GM12878 (cell line): ENCODE measurements at regions not wholly inside any gene's neighbourhood (a gene's known extent, or its start where the extent isn't known, plus 50 kb on each side); places are given as distances from the start of the nearest gene placed in this dataset.

ENCODE experiments used
- ATAC-seq: fragments of 200-7000 bp; cut with Tn5 transposase; 3 replicates; pipeline ENCODE4 v1.9.1; 2020; ENCODE audit warnings: mild to moderate bottlenecking, moderate library complexity
- BruUV-seq: library from RNA; stranded (reverse); fragments of 400-500 nt; replicated peaks from 2 replicates; lab custom pipeline; 2021; lab: Mats Ljungman, UMichigan
- CTCF ChIA-PET: fragments of 300-600 bp; sonication (Branson Sonifier 250); formaldehyde crosslinking; extraction: SDS; loops from one replicate; lab custom pipeline; 2021; ENCODE audit warnings: inconsistent platforms; lab: Yijun Ruan, JAX
- POLR2A ChIA-PET: fragments of 350-600 bp; formaldehyde crosslinking; extraction: SDS; loops from one replicate; lab custom pipeline; 2021; ENCODE audit warnings: inconsistent platforms; lab: Charles Lee
- RAD21 ChIA-PET: fragments of 300-600 bp; sonication (Branson Sonifier 250); formaldehyde crosslinking; loops from one replicate; lab custom pipeline; 2023; ENCODE audit warnings: antibody characterized with exemption; ENCODE audit not compliant: unreplicated experiment; lab: Charles Lee
- SMC1A ChIA-PET: fragments of 300-600 bp; sonication (Branson Sonifier 250); formaldehyde crosslinking; loops from one replicate; lab custom pipeline; 2023; ENCODE audit not compliant: unreplicated experiment, uncharacterized antibody; lab: Charles Lee
- DNase-seq: peaks from one replicate; pipeline ENCODE4 v3.0.0-alpha.2; 2011; ENCODE audit warnings: low read depth, low spot score
- FAIRE-seq: peaks from 3 replicates; lab custom pipeline; 2011; peaks lifted over from hg19 to GRCh38; lab: Jason Lieb, UNC
- H2AFZ ChIP-seq: 2 replicates; pipeline ENCODE4 v1.6.0; 2011; ENCODE audit warnings: low read depth, low read length, control low read depth; ENCODE audit not compliant: control insufficient read depth
- H3K27ac ChIP-seq: 2 replicates; pipeline ENCODE4 v1.5.1; 2011; ENCODE audit warnings: control low read depth; ENCODE audit not compliant: control insufficient read depth, insufficient read depth
- H3K27me3 ChIP-seq, 2 experiments: replicated peaks in 1 of 2; 2 replicates each; pipeline versions ENCODE4 v1.6.0 to v1.6.1; 2011; ENCODE audit warnings: low read length in 1 of 2; ENCODE audit not compliant: control insufficient read depth in 2 of 2, insufficient read depth in 2 of 2
- H3K36me3 ChIP-seq, 2 experiments: 2 replicates each; pipeline ENCODE4 v1.5.1; 2011; ENCODE audit warnings: low read length in 1 of 2; ENCODE audit not compliant: control insufficient read depth in 2 of 2, insufficient read depth in 2 of 2
- H3K4me1 ChIP-seq: 2 replicates; pipeline ENCODE4 v1.6.1; 2011; ENCODE audit warnings: mild to moderate bottlenecking, low read length, moderate library complexity, mixed read lengths; ENCODE audit not compliant: control insufficient read depth, insufficient read depth
- H3K4me2 ChIP-seq: 2 replicates; pipeline ENCODE4 v1.6.0; 2011; ENCODE audit warnings: control low read depth; ENCODE audit not compliant: control insufficient read depth, insufficient read depth
- H3K4me3 ChIP-seq: fragments of 200-600 bp; sonication (generic); 2 replicates; pipeline ENCODE4 v1.5.1; 2016
- H3K79me2 ChIP-seq: 2 replicates; pipeline ENCODE4 v1.6.0; 2011; ENCODE audit warnings: low read length; ENCODE audit not compliant: control insufficient read depth, insufficient read depth
- H3K9ac ChIP-seq: 2 replicates; pipeline ENCODE4 v1.8.0; 2011; ENCODE audit warnings: low read length, control low read depth, mixed read lengths; ENCODE audit not compliant: control insufficient read depth, insufficient read depth
- H3K9me3 ChIP-seq: replicated peaks from 3 replicates; pipeline ENCODE4 v1.5.1; 2011; ENCODE audit warnings: mild to moderate bottlenecking, low read length; ENCODE audit not compliant: control insufficient read depth, insufficient read depth
- H4K20me1 ChIP-seq: 2 replicates; pipeline ENCODE4 v1.6.0; 2011; ENCODE audit not compliant: control insufficient read depth, insufficient read depth
- CBX3 ChIP-seq: fragments of 200-600 bp; sonication (generic); IDR thresholded peaks from 2 replicates; pipeline ENCODE4 v1.6.1; 2016; ENCODE audit warnings: low read depth, borderline replicate concordance
- CHD1 ChIP-seq: IDR thresholded peaks from 2 replicates; pipeline ENCODE4 v1.6.1; 2012; ENCODE audit warnings: low read depth, low read length, improper control_type of control experiment
- CTCF ChIP-seq, 3 experiments: IDR thresholded peaks in 2 of 3; conservative IDR thresholded peaks in 1 of 3; 2 replicates each; pipeline ENCODE4 v1.5.1; 2011; ENCODE audit warnings: low read depth in 3 of 3, low read length in 3 of 3, mild to moderate bottlenecking in 3 of 3, control low read depth in 2 of 3, moderate library complexity in 2 of 3, inconsistent platforms in 1 of 3, mixed read lengths in 1 of 3; ENCODE audit not compliant: control insufficient read depth in 2 of 3, insufficient read depth in 1 of 3; ENCODE audit errors: extremely low read depth in 1 of 3
- GABPA ChIP-seq: IDR thresholded peaks from 2 replicates; pipeline ENCODE4 v1.6.1; 2014; ENCODE audit warnings: antibody characterized with exemption, low read depth, mild to moderate bottlenecking, inconsistent platforms
- IRF3 ChIP-seq: fragments of 450-650 bp; IDR thresholded peaks from 2 replicates; pipeline ENCODE4 v1.6.1; 2014; ENCODE audit warnings: mild to moderate bottlenecking
- IRF5 ChIP-seq: fragments of 450-650 bp; IDR thresholded peaks from 2 replicates; pipeline ENCODE4 v1.6.1; 2017; ENCODE audit warnings: borderline replicate concordance
- MYB ChIP-seq: fragments of 150-350 bp; IDR thresholded peaks from 2 replicates; pipeline ENCODE4 v1.6.1; 2014; ENCODE audit warnings: mild to moderate bottlenecking, low read depth, low read length, borderline replicate concordance
- SMARCA5 ChIP-seq: fragments of 450-650 bp; IDR thresholded peaks from 2 replicates; pipeline ENCODE4 v1.6.1; 2017; ENCODE audit warnings: mild to moderate bottlenecking
- SMC3 ChIP-seq: IDR thresholded peaks from 2 replicates; pipeline ENCODE4 v1.6.1; 2011; ENCODE audit warnings: low read length, improper control_type of control experiment, borderline replicate concordance
- SREBF1 ChIP-seq: IDR thresholded peaks from 2 replicates; pipeline ENCODE4 v1.6.1; 2012; ENCODE audit warnings: mild to moderate bottlenecking, low read length
- ZNF622 ChIP-seq: fragments of 450-650 bp; IDR thresholded peaks from 2 replicates; pipeline ENCODE4 v1.6.1; 2017; ENCODE audit warnings: mild to moderate bottlenecking, inconsistent platforms
- WGBS: methylation state at CpG from one replicate; pipeline ENCODE4 v1.1.6; 2016; ENCODE audit warnings: low lambda C conversion rate; ENCODE audit not compliant: insufficient replicate concordance, insufficient coverage; ENCODE audit errors: missing lambda C conversion rate; 5-methylcytosine and 5-hydroxymethylcytosine counted together
- in situ Hi-C: fragments of 300-500 bp; cut with MboI; formaldehyde crosslinking; loops from 9 replicates; pipeline ENCODE4 v1.14.3; 2018; ENCODE audit warnings: mixed read lengths
- intact Hi-C: fragments of 100-400 bp; cut with micrococcal nuclease; formaldehyde crosslinking; loops from one replicate; pipeline ENCODE4 v1.14.2; 2022; ENCODE audit not compliant: unreplicated experiment

GRCh38 chr10:93254180-93254853, 180.6 kb downstream of the CYP26A1 start (continued):
- TF ChIP-seq SMC3 (no peak), IRF3 (no peak), CHD1 (no peak), MYB (no peak), CTCF (IDR thresholded peaks at IDR 0.05 in 2 of 3, conservative IDR thresholded peaks at IDR 0.05 in 1 of 3; ENCODE audit: control insufficient read depth in 2 of 3, extremely low read depth in 1 of 3, insufficient read depth in 1 of 3, low read depth in 3 of 3, low read length in 3 of 3) (no peak), CBX3 (no peak)

- Histone ChIP-seq H3K9ac (no peak overlapping the region), H3K4me2 (no peak overlapping the region), H3K4me3 (no peak overlapping the region), H3K36me3 (no peaks in the 10 kb centered on the region), H2AFZ (no peak overlapping the region), H3K4me1 (no peaks in the 10 kb centered on the region), H3K27me3 (peaks cover 0 to 2% of the 10 kb centered on the region in 2 experiments; a peak in 1 of 4 replicates), H3K27ac (no peak overlapping the region), H3K79me2 (no peaks in the 10 kb centered on the region), H3K9me3 (no peaks in the 10 kb centered on the region), H4K20me1 (no peaks in the 10 kb centered on the region)
- BruUV-seq = no TSS peak
- DNase-seq = no peak
- ChIA-PET RAD21 (no interaction called here), SMC1A (interaction anchor here (1.6 kb wide), 1 partner anchor 16 kb away, joined by 4 read pairs; no protein-coding TSS in a partner anchor), POLR2A (no interaction called here), CTCF (no interaction called here)
- in situ Hi-C loops (no loop called here), intact Hi-C loops (no loop called here)
- no peak for FAIRE-seq
- TF ChIP-seq GABPA = no peak
- TF ChIP-seq IRF5 = no peak
- TF ChIP-seq SMARCA5 = no peak
- TF ChIP-seq SREBF1 = no peak
- no peak for TF ChIP-seq CHD1
- no peak for TF ChIP-seq ZNF622
- WGBS = 53% methylated on average over 1 of the region's 1 CpG
- ATAC-seq = no peak
Measured at GRCh38 chr10:93255546-93255945, 181.9 kb downstream of the CYP26A1 start.
